Bronchial epithelial cell (primary cell): ENCODE measurements at regions not wholly inside any gene's neighbourhood (a gene's known extent, or its start where the extent isn't known, plus 50 kb on each side); places are given as distances from the start of the nearest gene placed in this dataset.

Source experiments
- DNase-seq: peaks from one replicate; pipeline ENCODE4 v3.0.0-alpha.2; 2010; ENCODE audit warnings: low read depth
- FAIRE-seq: peaks from 2 replicates; lab custom pipeline; 2011; peaks lifted over from hg19 to GRCh38; lab: Jason Lieb, UNC
- H3K27me3 ChIP-seq: 2 replicates; pipeline ENCODE4 v1.5.1; 2011; ENCODE audit warnings: low read length; ENCODE audit not compliant: control insufficient read depth, insufficient read depth
- H3K36me3 ChIP-seq: 2 replicates; pipeline ENCODE4 v1.5.1; 2011; ENCODE audit warnings: low read length; ENCODE audit not compliant: control insufficient read depth, insufficient read depth
- H3K4me3 ChIP-seq: 2 replicates; pipeline ENCODE4 v1.5.1; 2011; ENCODE audit warnings: mild to moderate bottlenecking, low read depth, low read length, control low read depth
- TF ChIP-seq, protein P1 (sequence below): IDR thresholded peaks from 2 replicates; pipeline ENCODE4 v1.5.1; 2011; ENCODE audit warnings: mild to moderate bottlenecking, moderate library complexity, low read length, control low read depth, inconsistent platforms; ENCODE audit not compliant: insufficient read depth, severe bottlenecking

DNA sequence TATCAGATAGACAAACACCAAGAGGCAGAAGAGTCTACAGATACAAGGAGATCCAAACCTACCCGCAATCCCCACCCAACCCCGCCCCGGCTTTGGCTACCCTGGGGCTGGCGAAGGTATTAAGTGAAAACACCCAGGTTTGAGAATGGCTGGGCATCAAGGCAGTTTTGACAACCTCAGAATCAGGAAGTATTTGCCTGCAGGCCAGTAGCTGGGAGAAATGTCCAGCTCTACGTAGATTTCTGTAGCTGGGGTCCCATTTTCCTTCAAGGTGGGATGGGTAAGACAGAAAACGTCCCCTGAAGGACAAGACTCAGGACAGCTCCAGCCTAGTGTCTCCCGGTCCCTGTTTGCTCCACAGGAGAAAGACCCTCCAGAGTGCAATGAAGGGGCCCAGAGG is 101.8 kb upstream of the ERG start:
- H3K4me3 ChIP-seq = no peak overlapping the region
- no peaks in the 10 kb centered on the region for H3K27me3 ChIP-seq
- DNase-seq = no peak
- FAIRE-seq = no peak
- no peaks in the 10 kb centered on the region for H3K36me3 ChIP-seq
- TF ChIP-seq, protein P1, sequence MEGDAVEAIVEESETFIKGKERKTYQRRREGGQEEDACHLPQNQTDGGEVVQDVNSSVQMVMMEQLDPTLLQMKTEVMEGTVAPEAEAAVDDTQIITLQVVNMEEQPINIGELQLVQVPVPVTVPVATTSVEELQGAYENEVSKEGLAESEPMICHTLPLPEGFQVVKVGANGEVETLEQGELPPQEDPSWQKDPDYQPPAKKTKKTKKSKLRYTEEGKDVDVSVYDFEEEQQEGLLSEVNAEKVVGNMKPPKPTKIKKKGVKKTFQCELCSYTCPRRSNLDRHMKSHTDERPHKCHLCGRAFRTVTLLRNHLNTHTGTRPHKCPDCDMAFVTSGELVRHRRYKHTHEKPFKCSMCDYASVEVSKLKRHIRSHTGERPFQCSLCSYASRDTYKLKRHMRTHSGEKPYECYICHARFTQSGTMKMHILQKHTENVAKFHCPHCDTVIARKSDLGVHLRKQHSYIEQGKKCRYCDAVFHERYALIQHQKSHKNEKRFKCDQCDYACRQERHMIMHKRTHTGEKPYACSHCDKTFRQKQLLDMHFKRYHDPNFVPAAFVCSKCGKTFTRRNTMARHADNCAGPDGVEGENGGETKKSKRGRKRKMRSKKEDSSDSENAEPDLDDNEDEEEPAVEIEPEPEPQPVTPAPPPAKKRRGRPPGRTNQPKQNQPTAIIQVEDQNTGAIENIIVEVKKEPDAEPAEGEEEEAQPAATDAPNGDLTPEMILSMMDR = no peak

DNA sequence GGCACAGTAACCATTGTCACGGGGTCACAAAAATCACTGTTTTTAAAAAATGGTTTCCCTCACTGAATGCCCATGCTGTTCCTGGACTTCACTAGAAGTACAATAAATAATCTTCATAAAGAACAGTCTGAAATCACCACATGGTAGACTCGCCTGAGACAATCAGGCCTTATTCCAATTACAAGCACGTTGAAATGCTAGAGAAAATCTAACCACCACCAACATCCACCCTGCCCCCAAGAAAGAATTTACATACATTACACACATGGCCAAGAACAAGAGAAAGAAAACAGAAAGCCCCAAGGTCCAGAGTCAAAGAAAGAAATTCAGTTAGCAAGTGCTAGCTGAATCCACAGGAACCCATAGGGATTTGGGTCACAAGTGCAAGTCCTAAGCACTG is 107.0 kb upstream of the ERG start:
- H3K4me3 ChIP-seq = no peak overlapping the region
- H3K27me3 ChIP-seq = no peaks in the 10 kb centered on the region
- H3K36me3 ChIP-seq = no peaks in the 10 kb centered on the region
- FAIRE-seq (no peak), DNase-seq (no peak)
- TF ChIP-seq, protein P1 = no peak

GRCh38 chr21:38609580-38609979 is 111.3 kb upstream of the ERG start:
- no peak overlapping the region for H3K4me3 ChIP-seq
- TF ChIP-seq, protein P1 = no peak
- no peak for DNase-seq
- H3K27me3 ChIP-seq = peaks cover 2% of the 10 kb centered on the region
- H3K36me3 ChIP-seq = no peaks in the 10 kb centered on the region
- FAIRE-seq = no peak

GRCh38 chr21:38610623-38611251 is 112.5 kb upstream of the ERG start:
- FAIRE-seq = no peak
- peaks cover 2% of the 10 kb centered on the region for H3K27me3 ChIP-seq
- H3K36me3 ChIP-seq = no peaks in the 10 kb centered on the region
- TF ChIP-seq, protein P1 = no peak
- H3K4me3 ChIP-seq = no peak overlapping the region
- DNase-seq = no peak

- no peaks in the 10 kb centered on the region for H3K36me3 ChIP-seq
- H3K4me3 ChIP-seq = no peak overlapping the region
- H3K27me3 ChIP-seq = peaks cover 2% of the 10 kb centered on the region
- FAIRE-seq (no peak), DNase-seq (no peak)
- TF ChIP-seq, protein P1 = no peak
Measured at GRCh38 chr21:38611277-38611676, 113.0 kb upstream of the ERG start.

DNA sequence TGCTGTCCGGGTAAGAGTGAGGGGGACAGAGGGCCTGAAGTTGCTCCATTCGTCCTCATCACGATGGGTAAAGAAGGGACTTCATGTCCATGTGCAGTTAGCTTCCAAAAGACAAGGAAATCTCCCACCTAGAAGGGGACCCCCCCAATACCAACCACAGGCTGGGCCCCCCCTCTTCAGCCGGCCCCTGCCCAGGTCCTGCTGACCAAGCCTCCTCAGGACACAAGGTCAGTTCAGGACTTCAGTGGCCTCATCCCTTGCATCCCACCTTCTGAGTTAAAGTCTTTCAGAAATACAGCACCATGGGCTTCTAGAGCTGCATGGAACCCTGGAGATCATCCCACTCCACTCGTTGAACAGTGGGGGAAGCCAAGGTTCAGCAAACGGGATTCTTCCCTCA is 115.4 kb upstream of the ERG start:
- TF ChIP-seq, protein P1 = no peak
- no peak for FAIRE-seq
- H3K36me3 ChIP-seq = no peaks in the 10 kb centered on the region
- peaks cover 2% of the 10 kb centered on the region for H3K27me3 ChIP-seq
- no peak overlapping the region for H3K4me3 ChIP-seq
- DNase-seq = no peak
